Adrenal gland (tissue), 9 donors: ENCODE measurements at regions not wholly inside any gene's neighbourhood (a gene's known extent, or its start where the extent isn't known, plus 50 kb on each side); places are given as distances from the start of the nearest gene placed in this dataset.

ENCODE experiments used
- DNase-seq, 7 donors: peaks; one replicate each; pipeline ENCODE4 v3.0.0-alpha.2; 2019 to 2020
- H3K27ac ChIP-seq, 5 donors: fragments of 200-600 bp; sonication (generic) in 4 of 5; 1 replicate in 3 of 5; 2 replicates in 2 of 5; pipeline versions ENCODE4 v1.5.1 to v1.8.0; 2016 to 2020; ENCODE audit warnings: mild to moderate bottlenecking in 1 of 5
- H3K27me3 ChIP-seq: fragments of 200-600 bp; 2 replicates; pipeline ENCODE4 v1.8.0; 2021
- H3K36me3 ChIP-seq, 2 donors: fragments of 200-600 bp; replicated peaks in 1 of 2; 1 replicate in 1 of 2; 2 replicates in 1 of 2; pipeline versions ENCODE4 v1.5.1 to v1.8.0; 2018 to 2022
- H3K4me1 ChIP-seq, 2 donors: fragments of 200-600 bp; replicated peaks in 1 of 2; 1 replicate in 1 of 2; 2 replicates in 1 of 2; pipeline versions ENCODE4 v1.5.1 to v1.8.0; 2018 to 2021
- H3K4me3 ChIP-seq, 4 donors: fragments of 200-600 bp; sonication (generic) in 3 of 4; one replicate each; pipeline ENCODE4 v1.5.1; 2016 to 2018
- H3K9me3 ChIP-seq, 3 donors: fragments of 200-600 bp; sonication (generic) in 1 of 3; replicated peaks in 1 of 3; 1 replicate in 2 of 3; 2 replicates in 1 of 3; pipeline versions ENCODE4 v1.5.1 to v1.8.0; 2016 to 2021
- CTCF ChIP-seq, 6 experiments: fragments of 450-650 bp in 4 of 6; fragments of 200-600 bp in 2 of 6; sonication (generic) in 1 of 6; IDR thresholded peaks; 1 replicate in 5 of 6; 2 replicates in 1 of 6; pipeline versions ENCODE4 v1.5.1 to v1.8.0; 2016 to 2021; ENCODE audit warnings: antibody characterized with exemption in 6 of 6, mild to moderate bottlenecking in 2 of 6, moderate library complexity in 1 of 6
- POLR2A ChIP-seq, 2 donors: fragments of 450-650 bp; IDR thresholded peaks; one replicate each; pipeline ENCODE4 v1.6.1; 2017; ENCODE audit warnings: antibody characterized with exemption in 2 of 2, mild to moderate bottlenecking in 2 of 2, moderate library complexity in 1 of 2
- WGBS, 4 donors: extraction: QIAGEN DNeasy Blood & Tissue Kit in 2 of 4; methylation state at CpG; one replicate each; pipeline versions ENCODE4 v1.1.5 to v1.1.7; 2013 to 2017; 5-methylcytosine and 5-hydroxymethylcytosine counted together
- intact Hi-C, 2 donors: fragments of 100-400 bp; cut with DNase I; formaldehyde crosslinking; loops; one replicate each; pipeline versions ENCODE4 v1.14.1 to v1.15.0; 2022 to 2023
- donor health status: healthy with polysubstance abuse.
- donor health status: Bipolar disorder and iron deficiency.
- donor health status: DM: yes; HTN: yes; CAD: no.
- donor health status: DM: no; HTN: no; CAD: no.
- donor health status: DM: no; HTN: no; CAD: no.

- intact Hi-C loops: no loop called here
- TF ChIP-seq POLR2A (IDR thresholded peaks at IDR 0.05) (no peak), CTCF (IDR thresholded peaks at IDR 0.05) (no peak)
- Histone ChIP-seq H3K36me3 (no peaks in the 10 kb centered on the region), H3K27ac (no peak overlapping the region), H3K4me1 (no peaks in the 10 kb centered on the region), H3K9me3 (no peaks in the 10 kb centered on the region), H3K4me3 (no peak overlapping the region), H3K27me3 (no peaks in the 10 kb centered on the region)
- no peak for DNase-seq
- WGBS, 4 donors: 65 to 82% (median 78%) methylated on average over 2 of the region's 2 CpGs
These were observed 132.1 kb upstream of the MARCHF11 start for GRCh38 chr5:16311666-16312065.

GRCh38 chr5:16306812-16307211 is 127.2 kb upstream of the MARCHF11 start:
- no peaks in the 10 kb centered on the region for H3K9me3 ChIP-seq
- H3K4me3 ChIP-seq: no peak overlapping the region
- WGBS, 4 donors: 29 to 43% (median 32%) methylated on average over 1 of the region's 1 CpG
- no peak for DNase-seq
- intact Hi-C loops: no loop called here
- H3K4me1 ChIP-seq: no peaks in the 10 kb centered on the region
- H3K36me3 ChIP-seq: no peaks in the 10 kb centered on the region
- TF ChIP-seq CTCF (IDR thresholded peaks at IDR 0.05): no peak
- TF ChIP-seq POLR2A (IDR thresholded peaks at IDR 0.05): no peak
- no peak overlapping the region for H3K27ac ChIP-seq
- no peaks in the 10 kb centered on the region for H3K27me3 ChIP-seq

- Histone ChIP-seq H3K4me1 (no peaks in the 10 kb centered on the region), H3K9me3 (no peaks in the 10 kb centered on the region), H3K36me3 (no peaks in the 10 kb centered on the region), H3K4me3 (no peak overlapping the region), H3K27me3 (no peaks in the 10 kb centered on the region), H3K27ac (no peak overlapping the region)
- TF ChIP-seq CTCF (IDR thresholded peaks at IDR 0.05): no peak
- TF ChIP-seq POLR2A (IDR thresholded peaks at IDR 0.05): no peak
- intact Hi-C loops: no loop called here
- WGBS, 4 donors: 83 to 88% (median 86%) methylated on average over 6 of the region's 6 CpGs
- no peak for DNase-seq
These were observed 125.3 kb upstream of the MARCHF11 start for GRCh38 chr5:16304846-16305245.

- no peaks in the 10 kb centered on the region for H3K9me3 ChIP-seq
- no peak overlapping the region for H3K4me3 ChIP-seq
- 52 to 65% (median 57%) methylated on average over 3 of the region's 3 CpGs for WGBS, 4 donors
- no peak for TF ChIP-seq POLR2A (IDR thresholded peaks at IDR 0.05)
- no peak for TF ChIP-seq CTCF (IDR thresholded peaks at IDR 0.05)
- H3K4me1 ChIP-seq: no peaks in the 10 kb centered on the region
- H3K27ac ChIP-seq: no peak overlapping the region
- H3K27me3 ChIP-seq: no peaks in the 10 kb centered on the region
- intact Hi-C loops: no loop called here
- DNase-seq: no peak
- H3K36me3 ChIP-seq: no peaks in the 10 kb centered on the region
These were observed 117.4 kb upstream of the MARCHF11 start for GRCh38 chr5:16296946-16297345.
